RWPE1 (cell line): ENCODE measurements at regions not wholly inside any gene's neighbourhood (a gene's known extent, or its start where the extent isn't known, plus 50 kb on each side); places are given as distances from the start of the nearest gene placed in this dataset.

Experiments used
- CTCF ChIA-PET: fragments of 350-600 bp; sonication (Branson Sonifier 250); formaldehyde crosslinking; extraction: SDS; loops from one replicate; lab custom pipeline; 2021; lab: Yijun Ruan, JAX
- POLR2A ChIA-PET: fragments of 400-600 bp; formaldehyde crosslinking; extraction: SDS; loops from one replicate; lab custom pipeline; 2020; ENCODE audit warnings: antibody characterized with exemption; ENCODE audit not compliant: low non-redundant PET; lab: Yijun Ruan, JAX
- DNase-seq: peaks from one replicate; pipeline ENCODE4 v3.0.0; 2012; ENCODE audit warnings: low spot score
- H3K27ac ChIP-seq: fragments of 450-650 bp; 2 replicates; pipeline ENCODE4 v1.5.1; 2017
- TF ChIP-seq, protein P1 (sequence below): fragments of 450-650 bp; conservative IDR thresholded peaks from 2 replicates; pipeline ENCODE4 v1.5.1; 2017; ENCODE audit warnings: low read depth, mild to moderate bottlenecking

- no peak for DNase-seq
- ChIA-PET POLR2A (no interaction called here), CTCF (no interaction called here)
- no peak overlapping the region for H3K27ac ChIP-seq
- TF ChIP-seq, protein P1, sequence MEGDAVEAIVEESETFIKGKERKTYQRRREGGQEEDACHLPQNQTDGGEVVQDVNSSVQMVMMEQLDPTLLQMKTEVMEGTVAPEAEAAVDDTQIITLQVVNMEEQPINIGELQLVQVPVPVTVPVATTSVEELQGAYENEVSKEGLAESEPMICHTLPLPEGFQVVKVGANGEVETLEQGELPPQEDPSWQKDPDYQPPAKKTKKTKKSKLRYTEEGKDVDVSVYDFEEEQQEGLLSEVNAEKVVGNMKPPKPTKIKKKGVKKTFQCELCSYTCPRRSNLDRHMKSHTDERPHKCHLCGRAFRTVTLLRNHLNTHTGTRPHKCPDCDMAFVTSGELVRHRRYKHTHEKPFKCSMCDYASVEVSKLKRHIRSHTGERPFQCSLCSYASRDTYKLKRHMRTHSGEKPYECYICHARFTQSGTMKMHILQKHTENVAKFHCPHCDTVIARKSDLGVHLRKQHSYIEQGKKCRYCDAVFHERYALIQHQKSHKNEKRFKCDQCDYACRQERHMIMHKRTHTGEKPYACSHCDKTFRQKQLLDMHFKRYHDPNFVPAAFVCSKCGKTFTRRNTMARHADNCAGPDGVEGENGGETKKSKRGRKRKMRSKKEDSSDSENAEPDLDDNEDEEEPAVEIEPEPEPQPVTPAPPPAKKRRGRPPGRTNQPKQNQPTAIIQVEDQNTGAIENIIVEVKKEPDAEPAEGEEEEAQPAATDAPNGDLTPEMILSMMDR, result no peak
Observed at GRCh38 chr2:136495636-136496035, 269.7 kb upstream of the THSD7B start.

- no peak overlapping the region for H3K27ac ChIP-seq
- no peak for DNase-seq
- ChIA-PET POLR2A (no interaction called here), CTCF (no interaction called here)
- TF ChIP-seq, protein P1, result no peak
Observed at GRCh38 chr2:136492901-136493300, 272.4 kb upstream of the THSD7B start.

- ChIA-PET CTCF (no interaction called here), POLR2A (no interaction called here)
- DNase-seq, result no peak
- TF ChIP-seq, protein P1, result no peak
- no peak overlapping the region for H3K27ac ChIP-seq
Observed at GRCh38 chr2:136490100-136490499, 275.2 kb upstream of the THSD7B start.

DNA sequence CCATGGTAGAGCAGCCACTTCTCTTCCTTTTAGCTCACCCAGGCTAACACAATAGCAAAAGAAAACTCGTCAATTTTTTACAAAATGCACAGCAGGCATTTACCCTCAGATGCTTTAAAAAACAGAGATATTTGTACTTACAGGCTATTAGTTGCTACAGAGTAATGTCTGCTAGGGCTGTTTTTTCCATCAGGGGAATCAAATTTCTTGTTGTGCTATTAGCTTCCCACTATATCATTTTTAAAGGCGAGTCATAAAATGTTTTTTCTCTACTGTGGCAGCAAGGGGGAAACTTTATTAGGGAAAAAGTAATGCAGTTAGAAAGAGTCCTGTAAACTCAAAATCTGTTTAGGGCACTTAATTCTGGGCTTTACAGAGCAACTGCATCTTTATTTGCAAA, 277.9 kb upstream of the THSD7B start:
- CTCF ChIA-PET, result no interaction called here
- POLR2A ChIA-PET, result no interaction called here
- TF ChIP-seq, protein P1, result no peak
- no peak for DNase-seq
- H3K27ac ChIP-seq, result no peak overlapping the region

- POLR2A ChIA-PET, result no interaction called here
- CTCF ChIA-PET, result no interaction called here
- no peak overlapping the region for H3K27ac ChIP-seq
- TF ChIP-seq, protein P1, result no peak
- no peak for DNase-seq
Observed at GRCh38 chr2:136486115-136486514, 279.2 kb upstream of the THSD7B start.

- ChIA-PET POLR2A (no interaction called here), CTCF (no interaction called here)
- TF ChIP-seq, protein P1, result no peak
- no peak overlapping the region for H3K27ac ChIP-seq
- no peak for DNase-seq
Observed at GRCh38 chr2:136482966-136483365, 282.4 kb upstream of the THSD7B start.

GRCh38 chr2:136482006-136482405, 283.3 kb upstream of the THSD7B start:
- TF ChIP-seq, protein P1, result no peak

More at GRCh38 chr2:136482006-136482405, 283.3 kb upstream of the THSD7B start:
- DNase-seq, result no peak
- POLR2A ChIA-PET, result no interaction called here
- CTCF ChIA-PET, result no interaction called here
- H3K27ac ChIP-seq, result no peak overlapping the region
